SK-N-SH (cell line): ENCODE measurements at regions not wholly inside any gene's neighbourhood (a gene's known extent, or its start where the extent isn't known, plus 50 kb on each side); places are given as distances from the start of the nearest gene placed in this dataset.

ENCODE experiments used
- CTCF ChIA-PET: fragments of 300-600, 350-600 bp; formaldehyde crosslinking; extraction: SDS; loops from one replicate; lab custom pipeline; 2021; lab: Yijun Ruan, JAX
- POLR2A ChIA-PET: fragments of 350-600 bp; sonication (Branson Sonifier 250); formaldehyde crosslinking; extraction: SDS; loops from one replicate; lab custom pipeline; 2020; ENCODE audit warnings: antibody characterized with exemption, inconsistent platforms; lab: Yijun Ruan, JAX
- DNase-seq: peaks from one replicate; pipeline ENCODE4 v3.0.0; 2012
- H2AFZ ChIP-seq: fragments of 200-600 bp; sonication (generic); 2 replicates; pipeline ENCODE4 v1.8.1; 2016; ENCODE audit warnings: antibody characterized with exemption, mild to moderate bottlenecking, low read depth
- H3F3A ChIP-seq: fragments of 200-600 bp; sonication (generic); replicated peaks from 2 replicates; pipeline ENCODE3; 2016; ENCODE audit warnings: antibody characterized with exemption, mild to moderate bottlenecking; ENCODE audit not compliant: insufficient read depth
- H3K27ac ChIP-seq, 2 experiments: fragments of 200-500 bp in 1 of 2; fragments of 200-600 bp in 1 of 2; sonication (Bioruptor generic) in 1 of 2; sonication (generic), shearing (Covaris generic) in 1 of 2; 2 replicates each; pipeline versions ENCODE4 v1.5.1 to v1.6.1; 2014 to 2016; ENCODE audit warnings: low read depth in 2 of 2, inconsistent platforms in 1 of 2, low read length in 1 of 2, mild to moderate bottlenecking in 1 of 2, mixed read lengths in 1 of 2
- H3K27me3 ChIP-seq: fragments of 200-600 bp; sonication (generic), shearing (Covaris generic); 2 replicates; pipeline ENCODE4 v1.6.1; 2016; ENCODE audit warnings: mixed run types; ENCODE audit not compliant: insufficient read depth
- H3K36me3 ChIP-seq, 2 experiments: fragments of 200-500 bp in 1 of 2; fragments of 200-600 bp in 1 of 2; sonication (Bioruptor generic) in 1 of 2; sonication (generic) in 1 of 2; replicated peaks in 1 of 2; 2 replicates each; pipeline versions ENCODE3 to v1.5.1; 2014 to 2016; ENCODE audit warnings: low read length in 1 of 2, mild to moderate bottlenecking in 1 of 2; ENCODE audit not compliant: insufficient read depth in 2 of 2, control insufficient read depth in 1 of 2
- H3K4me1 ChIP-seq, 2 experiments: fragments of 200-500 bp in 1 of 2; fragments of 200-600 bp in 1 of 2; sonication (Bioruptor generic) in 1 of 2; sonication (generic), shearing (Covaris generic) in 1 of 2; 2 replicates each; pipeline versions ENCODE4 v1.5.1 to v1.6.1; 2014 to 2016; ENCODE audit warnings: low read depth in 1 of 2, low read length in 1 of 2, mixed run types in 1 of 2; ENCODE audit not compliant: insufficient read depth in 2 of 2, control insufficient read depth in 1 of 2
- H3K4me2 ChIP-seq: fragments of 200-600 bp; sonication (generic), shearing (Covaris generic); 2 replicates; pipeline ENCODE4 v1.6.1; 2017; ENCODE audit warnings: mixed run types
- H3K4me3 ChIP-seq, 2 experiments: fragments of 200-500 bp in 1 of 2; fragments of 200-600 bp in 1 of 2; sonication (Bioruptor generic) in 1 of 2; sonication (generic), shearing (Covaris generic) in 1 of 2; 2 replicates each; pipeline versions ENCODE4 v1.5.1 to v1.8.1; 2014 to 2016; ENCODE audit warnings: low read depth in 2 of 2, inconsistent platforms in 1 of 2, low read length in 1 of 2, mild to moderate bottlenecking in 1 of 2, mixed read lengths in 1 of 2, moderate library complexity in 1 of 2
- H3K79me2 ChIP-seq: fragments of 200-600 bp; sonication (generic); 2 replicates; pipeline ENCODE4 v1.8.1; 2017; ENCODE audit warnings: mild to moderate bottlenecking; ENCODE audit not compliant: insufficient read depth
- H3K9ac ChIP-seq: fragments of 200-600 bp; sonication (generic); 2 replicates; pipeline ENCODE4 v1.6.1; 2017; ENCODE audit warnings: mixed run types
- H3K9me2 ChIP-seq: fragments of 200-600 bp; sonication (generic); 2 replicates; pipeline ENCODE4 v1.6.1; 2017; ENCODE audit warnings: mixed run types
- H3K9me3 ChIP-seq: fragments of 200-600 bp; sonication (generic); 2 replicates; pipeline ENCODE4 v1.6.1; 2017; ENCODE audit warnings: mixed run types, mild to moderate bottlenecking, moderate library complexity
- H4K20me1 ChIP-seq: fragments of 200-600 bp; sonication (generic); 2 replicates; pipeline ENCODE4 v1.6.1; 2017; ENCODE audit warnings: mild to moderate bottlenecking, mixed run types; ENCODE audit not compliant: insufficient read depth
- JUND ChIP-seq: IDR thresholded peaks from 2 replicates; pipeline ENCODE4 v1.4.0; 2012
- MEF2A ChIP-seq: IDR thresholded peaks from 2 replicates; pipeline ENCODE4 v1.4.0; 2012; ENCODE audit warnings: low read depth, borderline replicate concordance
- MXI1 ChIP-seq: IDR thresholded peaks from 2 replicates; pipeline ENCODE4 v1.6.1; 2012; ENCODE audit warnings: mild to moderate bottlenecking, low read depth, low read length, improper control_type of control experiment
- NFIC ChIP-seq: IDR thresholded peaks from 2 replicates; pipeline ENCODE4 v1.4.0; 2012; ENCODE audit warnings: borderline replicate concordance
- TAF1 ChIP-seq: IDR thresholded peaks from 2 replicates; pipeline ENCODE4 v1.6.1; 2012; ENCODE audit warnings: low read depth, mild to moderate bottlenecking, low read length, moderate library complexity, borderline replicate concordance
- WGBS: methylation state at CpG from one replicate; pipeline ENCODE4 v1.1.6; 2017; ENCODE audit warnings: low lambda C conversion rate; 5-methylcytosine and 5-hydroxymethylcytosine counted together
- TF ChIP-seq, protein P1 (sequence below): IDR thresholded peaks from 2 replicates; pipeline ENCODE4 v1.4.0; 2012; ENCODE audit warnings: low read depth, borderline replicate concordance
- TF ChIP-seq, protein P2 (sequence below): IDR thresholded peaks from 2 replicates; pipeline ENCODE4 v1.4.0; 2012; ENCODE audit warnings: low read depth
- TF ChIP-seq, protein P3 (sequence below): IDR thresholded peaks from 2 replicates; pipeline ENCODE4 v1.6.1; 2012; ENCODE audit warnings: mild to moderate bottlenecking, low read depth, low read length, moderate library complexity

DNA sequence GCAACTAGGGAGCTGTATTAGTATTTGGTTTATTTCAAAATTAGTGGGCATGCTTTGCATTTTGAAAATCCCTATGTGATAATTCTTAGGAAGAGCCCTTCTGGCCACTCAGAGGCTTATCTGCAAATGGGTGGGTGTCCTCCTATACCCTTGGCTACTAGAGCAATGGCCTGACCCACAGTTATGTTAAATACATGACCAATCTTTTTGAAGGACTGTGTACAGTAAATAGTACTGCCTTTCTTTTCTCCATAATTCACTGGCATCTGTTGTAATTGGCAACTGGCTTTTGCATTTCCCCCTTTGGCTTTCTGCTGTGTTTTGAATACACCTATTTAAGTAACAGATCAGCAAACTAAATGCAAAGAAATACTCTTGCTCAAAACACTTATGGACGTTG, 175.4 kb downstream of the ANXA2 start:
- TF ChIP-seq MXI1 (no peak), NFIC (no peak), MEF2A (no peak)
- TF ChIP-seq, protein P1, sequence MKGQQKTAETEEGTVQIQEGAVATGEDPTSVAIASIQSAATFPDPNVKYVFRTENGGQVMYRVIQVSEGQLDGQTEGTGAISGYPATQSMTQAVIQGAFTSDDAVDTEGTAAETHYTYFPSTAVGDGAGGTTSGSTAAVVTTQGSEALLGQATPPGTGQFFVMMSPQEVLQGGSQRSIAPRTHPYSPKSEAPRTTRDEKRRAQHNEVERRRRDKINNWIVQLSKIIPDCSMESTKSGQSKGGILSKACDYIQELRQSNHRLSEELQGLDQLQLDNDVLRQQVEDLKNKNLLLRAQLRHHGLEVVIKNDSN = no peak
- TF ChIP-seq, protein P2, sequence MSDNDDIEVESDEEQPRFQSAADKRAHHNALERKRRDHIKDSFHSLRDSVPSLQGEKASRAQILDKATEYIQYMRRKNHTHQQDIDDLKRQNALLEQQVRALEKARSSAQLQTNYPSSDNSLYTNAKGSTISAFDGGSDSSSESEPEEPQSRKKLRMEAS = no peak
- Histone ChIP-seq H3K9me2 (no peaks in the 10 kb centered on the region), H3K27ac (no peak overlapping the region), H2AFZ (no peak overlapping the region), H4K20me1 (no peaks in the 10 kb centered on the region), H3K9ac (no peak overlapping the region), H3K4me1 (no peaks in the 10 kb centered on the region), H3K79me2 (no peaks in the 10 kb centered on the region), H3K4me2 (no peak overlapping the region), H3K27me3 (peaks cover 11% of the 10 kb centered on the region; the same call in 1 of the 2 replicates), H3K9me3 (no peaks in the 10 kb centered on the region), H3F3A (no peaks in the 10 kb centered on the region), H3K36me3 (no peaks in the 10 kb centered on the region), H3K4me3 (no peak overlapping the region)
- POLR2A ChIA-PET = no interaction called here
- WGBS = 3% methylated on average over 1 of the region's 1 CpG
- CTCF ChIA-PET = no interaction called here
- DNase-seq = no peak

DNA sequence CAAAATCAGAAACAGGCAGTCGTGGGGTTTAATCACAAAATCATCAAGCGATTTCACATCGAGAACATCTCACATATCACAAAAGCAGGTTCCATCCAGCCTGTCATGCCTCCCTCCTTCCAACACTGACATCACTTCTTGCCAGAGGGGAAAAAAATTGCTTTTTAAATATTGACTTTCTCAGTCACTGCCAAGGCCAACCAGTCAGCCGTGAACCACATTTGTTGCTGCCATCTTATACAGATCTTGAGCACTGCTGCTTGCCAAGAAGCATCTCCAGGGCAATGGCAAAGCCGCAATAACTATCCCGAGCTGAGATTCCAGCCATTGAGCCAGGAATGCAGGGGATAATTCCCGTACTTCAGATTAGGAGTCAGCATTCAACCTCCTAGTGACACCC, 174.6 kb downstream of the ANXA2 start:
- no peak overlapping the region for H3K9ac ChIP-seq
- no peaks in the 10 kb centered on the region for H3K79me2 ChIP-seq
- TF ChIP-seq JUND (no peak), TAF1 (no peak)
- TF ChIP-seq, protein P3, sequence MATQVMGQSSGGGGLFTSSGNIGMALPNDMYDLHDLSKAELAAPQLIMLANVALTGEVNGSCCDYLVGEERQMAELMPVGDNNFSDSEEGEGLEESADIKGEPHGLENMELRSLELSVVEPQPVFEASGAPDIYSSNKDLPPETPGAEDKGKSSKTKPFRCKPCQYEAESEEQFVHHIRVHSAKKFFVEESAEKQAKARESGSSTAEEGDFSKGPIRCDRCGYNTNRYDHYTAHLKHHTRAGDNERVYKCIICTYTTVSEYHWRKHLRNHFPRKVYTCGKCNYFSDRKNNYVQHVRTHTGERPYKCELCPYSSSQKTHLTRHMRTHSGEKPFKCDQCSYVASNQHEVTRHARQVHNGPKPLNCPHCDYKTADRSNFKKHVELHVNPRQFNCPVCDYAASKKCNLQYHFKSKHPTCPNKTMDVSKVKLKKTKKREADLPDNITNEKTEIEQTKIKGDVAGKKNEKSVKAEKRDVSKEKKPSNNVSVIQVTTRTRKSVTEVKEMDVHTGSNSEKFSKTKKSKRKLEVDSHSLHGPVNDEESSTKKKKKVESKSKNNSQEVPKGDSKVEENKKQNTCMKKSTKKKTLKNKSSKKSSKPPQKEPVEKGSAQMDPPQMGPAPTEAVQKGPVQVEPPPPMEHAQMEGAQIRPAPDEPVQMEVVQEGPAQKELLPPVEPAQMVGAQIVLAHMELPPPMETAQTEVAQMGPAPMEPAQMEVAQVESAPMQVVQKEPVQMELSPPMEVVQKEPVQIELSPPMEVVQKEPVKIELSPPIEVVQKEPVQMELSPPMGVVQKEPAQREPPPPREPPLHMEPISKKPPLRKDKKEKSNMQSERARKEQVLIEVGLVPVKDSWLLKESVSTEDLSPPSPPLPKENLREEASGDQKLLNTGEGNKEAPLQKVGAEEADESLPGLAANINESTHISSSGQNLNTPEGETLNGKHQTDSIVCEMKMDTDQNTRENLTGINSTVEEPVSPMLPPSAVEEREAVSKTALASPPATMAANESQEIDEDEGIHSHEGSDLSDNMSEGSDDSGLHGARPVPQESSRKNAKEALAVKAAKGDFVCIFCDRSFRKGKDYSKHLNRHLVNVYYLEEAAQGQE = no peak
- POLR2A ChIA-PET = no interaction called here
- no peak overlapping the region for H3K4me3 ChIP-seq
- no peaks in the 10 kb centered on the region for H3K9me2 ChIP-seq
- DNase-seq = no peak
- H2AFZ ChIP-seq = no peak overlapping the region
- no peaks in the 10 kb centered on the region for H3K36me3 ChIP-seq
- no peaks in the 10 kb centered on the region for H4K20me1 ChIP-seq
- H3F3A ChIP-seq = no peaks in the 10 kb centered on the region
- H3K4me1 ChIP-seq = no peaks in the 10 kb centered on the region
- 9% methylated on average over 7 of the region's 7 CpGs for WGBS
- peaks cover 16% of the 10 kb centered on the region; the same call in 1 of the 2 replicates for H3K27me3 ChIP-seq
- CTCF ChIA-PET = no interaction called here
- no peaks in the 10 kb centered on the region for H3K9me3 ChIP-seq
- H3K4me2 ChIP-seq = no peak overlapping the region
- no peak overlapping the region for H3K27ac ChIP-seq
